HEK293 (cell line): ENCODE measurements at regions not wholly inside any gene's neighbourhood (a gene's known extent, or its start where the extent isn't known, plus 50 kb on each side); places are given as distances from the start of the nearest gene placed in this dataset.

Source experiments
- CTCF ChIA-PET: fragments of 350-600 bp; formaldehyde crosslinking; extraction: SDS; loops from one replicate; lab custom pipeline; 2021; ENCODE audit warnings: antibody characterized with exemption; lab: Yijun Ruan, JAX
- POLR2A ChIA-PET: fragments of 300-600 bp; formaldehyde crosslinking; extraction: SDS; loops from one replicate; lab custom pipeline; 2020; ENCODE audit warnings: antibody characterized with exemption, inconsistent platforms; lab: Yijun Ruan, JAX
- H3K27ac ChIP-seq: fragments of 200-500 bp; sonication (Bioruptor generic); 2 replicates; pipeline ENCODE4 v1.5.1; 2014; ENCODE audit warnings: low read depth, low read length, control low read depth, inconsistent platforms; ENCODE audit errors: extremely low read depth
- H3K36me3 ChIP-seq, 2 experiments: fragments of 200-500 bp in 1 of 2; sonication (Bioruptor generic) in 1 of 2; 1 replicate in 1 of 2; 2 replicates in 1 of 2; pipeline ENCODE4 v1.5.1; 2014 to 2017; ENCODE audit warnings: inconsistent platforms in 2 of 2, low read length in 2 of 2; ENCODE audit not compliant: control insufficient read depth in 2 of 2, insufficient read depth in 1 of 2
- H3K4me1 ChIP-seq: fragments of 200-500 bp; sonication (Bioruptor generic); 2 replicates; pipeline ENCODE4 v1.5.1; 2014; ENCODE audit warnings: mild to moderate bottlenecking, low read length, inconsistent platforms; ENCODE audit not compliant: control insufficient read depth, insufficient read depth
- H3K4me3 ChIP-seq: 2 replicates; pipeline ENCODE4 v1.5.1; 2011; ENCODE audit warnings: low read depth, mild to moderate bottlenecking, control low read depth, low read length, moderate library complexity
- H3K9me3 ChIP-seq: fragments of 200-500 bp; sonication (Bioruptor generic); 2 replicates; pipeline ENCODE4 v1.5.1; 2014; ENCODE audit warnings: low read depth, low read length, inconsistent platforms; ENCODE audit not compliant: control insufficient read depth, insufficient read depth
- GFI1B ChIP-seq: fragments of 450-650 bp; formaldehyde crosslinking; IDR thresholded peaks from 2 replicates; pipeline ENCODE4 v1.5.1; 2016; ENCODE audit warnings: missing biosample characterization, missing genetic modification characterization
- PRDM2 ChIP-seq: fragments of 450-650 bp; formaldehyde crosslinking; IDR thresholded peaks from 2 replicates; pipeline ENCODE4 v1.5.1; 2016; ENCODE audit warnings: missing biosample characterization, missing genetic modification characterization, borderline replicate concordance
- REPIN1 ChIP-seq: fragments of 450-650 bp; formaldehyde crosslinking; IDR thresholded peaks from 2 replicates; pipeline ENCODE4 v1.5.1; 2017; ENCODE audit warnings: missing biosample characterization, missing genetic modification characterization, low read depth
- SCRT2 ChIP-seq: fragments of 450-650 bp; formaldehyde crosslinking; IDR thresholded peaks from 2 replicates; pipeline ENCODE4 v1.5.1; 2016; ENCODE audit warnings: missing biosample characterization, missing genetic modification characterization
- ZFP37 ChIP-seq: fragments of 450-650 bp; formaldehyde crosslinking; IDR thresholded peaks from 2 replicates; pipeline ENCODE4 v1.5.1; 2016; ENCODE audit warnings: missing biosample characterization, missing genetic modification characterization
- ZNF112 ChIP-seq: fragments of 450-650 bp; formaldehyde crosslinking; IDR thresholded peaks from 2 replicates; pipeline ENCODE4 v1.5.0; 2017; ENCODE audit warnings: missing biosample characterization, missing genetic modification characterization
- ZNF114 ChIP-seq: fragments of 450-650 bp; formaldehyde crosslinking; IDR thresholded peaks from 2 replicates; pipeline ENCODE4 v1.5.0; 2017; ENCODE audit warnings: missing biosample characterization, missing genetic modification characterization
- ZNF302 ChIP-seq: fragments of 450-650 bp; formaldehyde crosslinking; IDR thresholded peaks from 2 replicates; pipeline ENCODE4 v1.5.1; 2016; ENCODE audit warnings: missing biosample characterization, missing genetic modification characterization, low read depth
- ZNF311 ChIP-seq: fragments of 450-650 bp; formaldehyde crosslinking; IDR thresholded peaks from 2 replicates; pipeline ENCODE4 v1.5.1; 2017; ENCODE audit warnings: missing biosample characterization, missing genetic modification characterization, borderline replicate concordance
- ZNF362 ChIP-seq: fragments of 450-650 bp; formaldehyde crosslinking; IDR thresholded peaks from 2 replicates; pipeline ENCODE4 v1.5.1; 2016; ENCODE audit warnings: missing biosample characterization, missing genetic modification characterization
- ZNF423 ChIP-seq: fragments of 450-650 bp; formaldehyde crosslinking; IDR thresholded peaks from 2 replicates; pipeline ENCODE4 v1.5.1; 2016; ENCODE audit warnings: missing biosample characterization, missing genetic modification characterization
- ZNF433 ChIP-seq: fragments of 450-650 bp; formaldehyde crosslinking; IDR thresholded peaks from 2 replicates; pipeline ENCODE4 v1.5.1; 2016; ENCODE audit warnings: missing biosample characterization, missing genetic modification characterization, low read depth
- ZNF544 ChIP-seq: fragments of 450-650 bp; formaldehyde crosslinking; IDR thresholded peaks from 2 replicates; pipeline ENCODE4 v1.5.0; 2017; ENCODE audit warnings: missing biosample characterization, missing genetic modification characterization
- ZNF561 ChIP-seq: fragments of 450-650 bp; IDR thresholded peaks from 2 replicates; pipeline ENCODE4 v1.5.1; 2018; ENCODE audit warnings: missing biosample characterization, missing genetic modification characterization, borderline replicate concordance
- ZNF747 ChIP-seq: fragments of 450-650 bp; formaldehyde crosslinking; IDR thresholded peaks from 2 replicates; pipeline ENCODE4 v1.5.1; 2016; ENCODE audit warnings: missing biosample characterization, missing genetic modification characterization
- ZNF830 ChIP-seq: fragments of 450-650 bp; IDR thresholded peaks from 2 replicates; pipeline ENCODE4 v1.5.0; 2018; ENCODE audit warnings: missing biosample characterization, missing genetic modification characterization, low read depth, mild to moderate bottlenecking, moderate library complexity
- TF ChIP-seq, protein P1 (sequence below): fragments of 450-650 bp; formaldehyde crosslinking; IDR thresholded peaks from 2 replicates; pipeline ENCODE4 v1.5.1; 2017; ENCODE audit warnings: missing biosample characterization, missing genetic modification characterization
- TF ChIP-seq, protein P2 (sequence below): fragments of 450-650 bp; formaldehyde crosslinking; IDR thresholded peaks from 2 replicates; pipeline ENCODE4 v1.5.1; 2016; ENCODE audit warnings: missing biosample characterization, missing genetic modification characterization
- TF ChIP-seq, protein P3 (sequence below): fragments of 450-650 bp; IDR thresholded peaks from 2 replicates; pipeline ENCODE4 v1.5.1; 2018; ENCODE audit warnings: missing biosample characterization, missing genetic modification characterization

DNA sequence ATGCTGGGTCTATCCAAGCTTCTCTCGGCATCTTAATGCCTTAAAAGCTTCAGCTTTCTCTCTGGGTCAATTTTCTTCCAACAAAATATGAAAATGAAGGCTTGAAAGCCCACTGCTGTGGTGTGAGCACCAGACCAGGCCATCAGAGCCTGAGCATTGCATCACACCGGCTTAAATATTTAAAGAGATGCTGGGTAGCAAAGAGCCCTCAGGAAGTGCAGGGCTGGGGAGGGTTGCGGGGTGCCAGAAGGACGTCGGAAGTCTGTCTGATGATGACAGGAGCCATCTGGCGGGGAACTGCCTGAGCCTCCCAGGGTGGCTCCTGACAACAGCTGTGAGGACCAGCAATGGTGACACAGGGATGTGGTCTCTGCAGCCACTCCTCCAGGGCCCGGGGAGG lies 185.5 kb downstream of the OLFM1 start:
- TF ChIP-seq ZNF561 (tag by site-specific recombination) (no peak), ZNF362 (tag by site-specific recombination) (no peak), PRDM2 (no peak), ZNF433 (tag by site-specific recombination) (no peak), ZNF311 (tag by site-specific recombination) (no peak), ZFP37 (no peak), GFI1B (tag by site-specific recombination) (no peak)
- ChIA-PET CTCF (interaction anchor here (0.9 to 1.4 kb wide), 2 partner anchors 10 to 823 kb away, joined by 3 to 4 read pairs; no protein-coding TSS in a partner anchor), POLR2A (no interaction called here)
- Histone ChIP-seq H3K4me3 (no peak overlapping the region), H3K36me3 (no peaks in the 10 kb centered on the region), H3K9me3 (no peaks in the 10 kb centered on the region), H3K27ac (no peak overlapping the region), H3K4me1 (no peaks in the 10 kb centered on the region)

DNA sequence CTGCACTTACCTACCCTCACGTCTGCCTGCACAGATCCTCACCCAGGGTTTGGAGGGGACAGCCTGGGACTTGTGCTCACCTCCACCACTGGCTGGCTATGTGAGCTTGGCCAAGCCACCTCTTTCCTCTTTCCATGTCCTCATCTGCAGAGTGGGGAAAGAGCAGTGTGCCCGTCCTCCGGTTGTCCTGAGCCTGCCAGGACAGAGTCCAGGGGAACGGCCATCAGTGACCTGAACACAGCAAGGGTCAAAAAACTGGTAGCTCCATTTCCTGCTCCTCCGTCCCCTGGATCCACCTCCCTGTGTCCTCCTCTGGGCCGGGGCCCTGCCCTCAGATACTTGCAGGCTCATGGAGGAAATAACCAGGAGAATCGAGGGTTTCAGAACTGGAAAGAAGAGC lies 187.7 kb downstream of the OLFM1 start:
- H3K27ac ChIP-seq, result no peak overlapping the region
- no peak overlapping the region for H3K4me3 ChIP-seq
- H3K4me1 ChIP-seq, result no peaks in the 10 kb centered on the region
- CTCF ChIA-PET, result interaction anchor here (0.6 to 0.7 kb wide), 2 partner anchors 76 to 106 kb away, joined by 3 read pairs; no protein-coding TSS in a partner anchor
- no peaks in the 10 kb centered on the region for H3K36me3 ChIP-seq
- POLR2A ChIA-PET, result no interaction called here
- H3K9me3 ChIP-seq, result no peaks in the 10 kb centered on the region
- TF ChIP-seq ZNF362 (tag by site-specific recombination) (no peak), ZNF423 (tag by site-specific recombination) (no peak), ZNF747 (no peak), SCRT2 (no peak), REPIN1 (tag by site-specific recombination) (no peak), ZNF830 (tag by site-specific recombination) (no peak), ZNF112 (no peak), ZNF114 (no peak), ZNF302 (no peak), ZNF544 (tag by site-specific recombination) (no peak)
- TF ChIP-seq, protein P1, sequence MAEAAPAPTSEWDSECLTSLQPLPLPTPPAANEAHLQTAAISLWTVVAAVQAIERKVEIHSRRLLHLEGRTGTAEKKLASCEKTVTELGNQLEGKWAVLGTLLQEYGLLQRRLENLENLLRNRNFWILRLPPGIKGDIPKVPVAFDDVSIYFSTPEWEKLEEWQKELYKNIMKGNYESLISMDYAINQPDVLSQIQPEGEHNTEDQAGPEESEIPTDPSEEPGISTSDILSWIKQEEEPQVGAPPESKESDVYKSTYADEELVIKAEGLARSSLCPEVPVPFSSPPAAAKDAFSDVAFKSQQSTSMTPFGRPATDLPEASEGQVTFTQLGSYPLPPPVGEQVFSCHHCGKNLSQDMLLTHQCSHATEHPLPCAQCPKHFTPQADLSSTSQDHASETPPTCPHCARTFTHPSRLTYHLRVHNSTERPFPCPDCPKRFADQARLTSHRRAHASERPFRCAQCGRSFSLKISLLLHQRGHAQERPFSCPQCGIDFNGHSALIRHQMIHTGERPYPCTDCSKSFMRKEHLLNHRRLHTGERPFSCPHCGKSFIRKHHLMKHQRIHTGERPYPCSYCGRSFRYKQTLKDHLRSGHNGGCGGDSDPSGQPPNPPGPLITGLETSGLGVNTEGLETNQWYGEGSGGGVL (tag by site-specific recombination), result no peak
- TF ChIP-seq, protein P2, sequence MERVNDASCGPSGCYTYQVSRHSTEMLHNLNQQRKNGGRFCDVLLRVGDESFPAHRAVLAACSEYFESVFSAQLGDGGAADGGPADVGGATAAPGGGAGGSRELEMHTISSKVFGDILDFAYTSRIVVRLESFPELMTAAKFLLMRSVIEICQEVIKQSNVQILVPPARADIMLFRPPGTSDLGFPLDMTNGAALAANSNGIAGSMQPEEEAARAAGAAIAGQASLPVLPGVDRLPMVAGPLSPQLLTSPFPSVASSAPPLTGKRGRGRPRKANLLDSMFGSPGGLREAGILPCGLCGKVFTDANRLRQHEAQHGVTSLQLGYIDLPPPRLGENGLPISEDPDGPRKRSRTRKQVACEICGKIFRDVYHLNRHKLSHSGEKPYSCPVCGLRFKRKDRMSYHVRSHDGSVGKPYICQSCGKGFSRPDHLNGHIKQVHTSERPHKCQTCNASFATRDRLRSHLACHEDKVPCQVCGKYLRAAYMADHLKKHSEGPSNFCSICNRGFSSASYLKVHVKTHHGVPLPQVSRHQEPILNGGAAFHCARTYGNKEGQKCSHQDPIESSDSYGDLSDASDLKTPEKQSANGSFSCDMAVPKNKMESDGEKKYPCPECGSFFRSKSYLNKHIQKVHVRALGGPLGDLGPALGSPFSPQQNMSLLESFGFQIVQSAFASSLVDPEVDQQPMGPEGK (tag by site-specific recombination), result no peak
- TF ChIP-seq, protein P3, sequence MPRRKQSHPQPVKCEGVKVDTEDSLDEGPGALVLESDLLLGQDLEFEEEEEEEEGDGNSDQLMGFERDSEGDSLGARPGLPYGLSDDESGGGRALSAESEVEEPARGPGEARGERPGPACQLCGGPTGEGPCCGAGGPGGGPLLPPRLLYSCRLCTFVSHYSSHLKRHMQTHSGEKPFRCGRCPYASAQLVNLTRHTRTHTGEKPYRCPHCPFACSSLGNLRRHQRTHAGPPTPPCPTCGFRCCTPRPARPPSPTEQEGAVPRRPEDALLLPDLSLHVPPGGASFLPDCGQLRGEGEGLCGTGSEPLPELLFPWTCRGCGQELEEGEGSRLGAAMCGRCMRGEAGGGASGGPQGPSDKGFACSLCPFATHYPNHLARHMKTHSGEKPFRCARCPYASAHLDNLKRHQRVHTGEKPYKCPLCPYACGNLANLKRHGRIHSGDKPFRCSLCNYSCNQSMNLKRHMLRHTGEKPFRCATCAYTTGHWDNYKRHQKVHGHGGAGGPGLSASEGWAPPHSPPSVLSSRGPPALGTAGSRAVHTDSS (tag by site-specific recombination), result no peak
